NCI-H128 (cell line): ENCODE measurements at regions not wholly inside any gene's neighbourhood (a gene's known extent, or its start where the extent isn't known, plus 50 kb on each side); places are given as distances from the start of the nearest gene placed in this dataset.

Source experiments
- DNase-seq: peaks from one replicate; lab custom pipeline; 2025; ENCODE audit not compliant: unreplicated experiment; lab: John Stamatoyannopoulos, UW

DNA sequence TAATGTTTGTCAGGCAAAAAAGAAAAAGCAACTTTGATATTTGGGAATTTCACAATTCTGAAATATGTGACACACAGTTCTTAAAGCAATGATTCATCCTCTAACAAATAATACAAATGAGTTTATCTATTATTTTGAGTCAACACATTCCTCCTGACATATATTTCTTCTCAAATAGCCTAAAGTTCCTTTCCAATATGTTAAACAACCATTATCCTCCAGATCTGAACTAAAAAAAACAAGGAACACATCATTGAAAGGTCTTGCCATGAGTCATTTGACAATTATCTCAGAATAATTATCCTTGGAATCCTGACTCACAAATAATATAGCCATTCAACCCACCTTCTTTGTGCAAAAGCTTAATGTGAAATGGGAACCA is 208.7 kb upstream of the CDIN1 start:
- DNase-seq = no peak

DNA sequence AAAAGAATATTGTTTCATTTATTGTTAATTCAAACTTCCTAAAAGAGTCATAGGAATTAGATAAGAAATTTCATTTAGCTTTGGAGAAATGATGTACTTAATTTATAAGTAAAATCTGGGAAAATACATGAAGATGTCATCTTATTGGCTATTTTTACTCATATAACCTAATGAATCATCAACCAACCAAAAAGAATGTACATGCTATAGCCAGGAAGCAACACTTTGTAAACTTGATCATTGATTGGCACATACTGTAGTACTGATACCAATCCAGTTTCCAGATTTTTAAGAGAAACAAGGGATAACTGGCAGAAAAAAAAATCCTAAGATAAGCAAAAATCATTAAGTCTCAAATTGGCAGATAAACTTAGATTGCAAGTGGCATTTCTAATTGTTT is 207.9 kb upstream of the CDIN1 start:
- DNase-seq = no peak

DNA sequence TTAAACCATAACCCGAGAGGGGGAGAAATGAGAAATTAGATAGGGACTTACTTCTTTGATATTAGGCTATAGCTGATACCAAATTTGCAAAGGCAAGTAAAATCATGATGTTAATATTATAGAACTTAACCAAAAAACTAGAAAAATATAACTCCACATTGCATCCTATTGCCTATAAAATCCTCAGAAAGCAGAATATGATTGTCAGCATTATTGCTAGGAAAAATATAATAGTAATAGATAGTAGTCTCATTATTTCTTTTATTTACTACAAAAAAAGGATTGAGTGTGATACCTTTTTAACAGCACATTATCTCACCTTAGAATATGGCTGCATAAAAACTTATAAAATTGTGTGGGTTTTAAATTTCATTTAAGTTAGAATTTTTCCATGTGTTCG is 206.5 kb upstream of the CDIN1 start:
- no peak for DNase-seq

- DNase-seq = no peak
These were observed 205.9 kb upstream of the CDIN1 start for GRCh38 chr15:36373550-36373949.

DNA sequence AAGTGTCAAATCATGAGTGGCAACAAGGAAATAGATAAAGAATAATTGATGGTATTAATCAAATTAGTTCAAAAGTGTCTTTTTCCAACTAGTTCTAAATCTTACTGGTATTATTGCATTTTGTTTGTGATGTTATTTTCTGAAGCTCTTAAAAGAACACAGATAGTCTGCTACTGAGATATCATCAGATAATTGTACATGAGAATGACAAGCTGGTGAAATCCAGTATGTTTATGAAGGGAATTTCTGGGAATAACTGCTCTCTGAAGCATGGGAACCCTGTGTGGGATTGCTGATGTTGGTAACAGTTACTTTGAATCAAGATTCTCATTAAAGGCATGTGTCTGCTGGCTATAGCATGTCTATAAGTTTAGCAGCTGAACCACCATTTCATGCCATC is 190.3 kb upstream of the CDIN1 start:
- DNase-seq = no peak

- no peak for DNase-seq
These were observed 188.9 kb upstream of the CDIN1 start for GRCh38 chr15:36390491-36390890.

- DNase-seq = no peak
These were observed 186.7 kb upstream of the CDIN1 start for GRCh38 chr15:36392676-36393266.

DNA sequence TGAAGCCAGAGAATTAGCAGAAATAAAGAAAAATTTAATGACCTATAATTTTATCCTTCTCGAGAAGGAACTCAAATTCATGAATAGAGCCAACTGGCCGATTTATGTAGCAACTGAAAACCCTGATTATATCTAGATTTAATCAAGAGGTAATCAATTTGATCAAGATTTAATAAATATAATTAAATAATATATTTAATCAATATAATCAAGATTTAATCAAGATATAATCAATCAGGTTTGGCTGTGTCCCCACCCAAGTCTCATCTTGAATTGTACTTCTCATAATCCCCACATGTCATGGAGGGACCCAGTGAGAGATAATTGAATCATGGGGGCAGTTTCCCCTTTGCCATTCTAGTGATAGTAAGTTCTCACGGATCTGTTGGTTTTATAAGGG is 181.2 kb upstream of the CDIN1 start:
- no peak for DNase-seq

GRCh38 chr15:36399276-36399675 is 180.2 kb upstream of the CDIN1 start:
- DNase-seq = no peak

DNA sequence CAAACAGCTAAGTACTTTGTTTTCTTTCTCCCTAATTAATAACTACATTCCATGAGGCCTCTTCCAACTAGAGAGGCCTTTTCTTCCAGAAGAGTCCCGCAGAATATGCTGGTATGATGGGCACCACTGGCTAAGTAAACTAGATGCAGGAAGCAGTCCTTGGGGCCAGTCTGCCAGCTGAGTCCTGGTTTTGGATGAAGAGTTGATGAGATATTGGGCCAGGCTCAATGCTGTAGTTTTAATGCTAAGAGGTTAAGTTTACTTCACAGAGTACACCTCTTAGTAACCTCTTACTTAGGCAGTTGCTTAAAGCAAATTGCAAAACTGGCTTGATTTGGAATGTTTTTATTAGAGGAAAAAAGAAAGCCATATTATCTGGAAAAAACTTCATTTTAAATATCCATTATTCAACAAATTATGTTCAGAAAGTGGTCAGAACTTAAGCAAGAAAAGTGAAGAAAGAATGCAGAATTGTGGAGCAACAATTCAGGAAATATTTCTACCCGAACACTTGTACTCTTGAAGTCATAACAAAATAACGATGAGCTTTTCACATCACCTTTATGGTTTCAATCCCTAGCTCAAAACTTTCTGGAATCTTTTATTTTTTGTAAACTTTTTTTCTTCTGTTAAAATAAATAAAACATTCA is 178.4 kb upstream of the CDIN1 start:
- no peak for DNase-seq

GRCh38 chr15:36401586-36401966 is 177.8 kb upstream of the CDIN1 start:
- no peak for DNase-seq

GRCh38 chr15:36403351-36403750 is 176.1 kb upstream of the CDIN1 start:
- no peak for DNase-seq

DNA sequence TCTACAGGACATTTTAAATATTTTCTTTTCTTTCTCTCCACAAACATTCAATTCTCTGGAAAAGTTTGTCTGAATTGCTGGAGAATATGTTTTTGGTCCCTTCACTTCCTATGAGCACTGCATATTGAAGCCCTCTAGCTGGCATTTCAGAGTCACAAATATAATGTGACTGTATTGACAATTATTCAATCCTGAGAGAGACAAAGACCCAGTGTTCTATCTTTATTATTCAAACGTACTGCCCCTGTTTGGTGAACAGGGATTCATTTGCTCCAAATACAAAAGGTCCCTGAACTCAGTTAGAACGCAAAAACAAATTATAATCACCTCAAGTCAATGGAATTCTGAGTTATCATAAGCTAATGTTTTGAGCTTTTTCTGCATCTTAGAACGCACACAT is 173.1 kb upstream of the CDIN1 start:
- DNase-seq = no peak

DNA sequence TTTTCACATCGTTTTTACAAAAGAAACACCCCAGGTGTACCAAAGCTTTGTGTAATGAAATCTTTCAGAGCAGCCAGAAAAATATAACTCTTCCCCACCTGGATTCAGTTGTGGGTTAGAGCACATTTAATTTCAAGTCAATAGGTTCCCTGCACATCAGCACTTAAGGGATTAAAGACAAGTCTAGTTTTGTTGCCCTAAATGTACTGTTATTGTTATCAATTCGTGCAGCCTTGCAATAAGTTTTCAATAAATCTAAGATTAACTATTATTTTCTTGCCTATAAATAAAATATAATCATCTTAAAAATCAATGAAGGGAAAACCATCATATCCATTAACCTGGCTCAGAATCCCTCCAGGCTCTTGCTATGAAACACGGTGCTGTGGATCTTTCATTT is 172.5 kb upstream of the CDIN1 start:
- no peak for DNase-seq

- DNase-seq = no peak
These were observed 171.8 kb upstream of the CDIN1 start for GRCh38 chr15:36407647-36408046.

- no peak for DNase-seq
These were observed 169.6 kb upstream of the CDIN1 start for GRCh38 chr15:36409819-36410218.

GRCh38 chr15:36414670-36415069 is 164.8 kb upstream of the CDIN1 start:
- no peak for DNase-seq

GRCh38 chr15:36415643-36416042 is 163.8 kb upstream of the CDIN1 start:
- DNase-seq = no peak

DNA sequence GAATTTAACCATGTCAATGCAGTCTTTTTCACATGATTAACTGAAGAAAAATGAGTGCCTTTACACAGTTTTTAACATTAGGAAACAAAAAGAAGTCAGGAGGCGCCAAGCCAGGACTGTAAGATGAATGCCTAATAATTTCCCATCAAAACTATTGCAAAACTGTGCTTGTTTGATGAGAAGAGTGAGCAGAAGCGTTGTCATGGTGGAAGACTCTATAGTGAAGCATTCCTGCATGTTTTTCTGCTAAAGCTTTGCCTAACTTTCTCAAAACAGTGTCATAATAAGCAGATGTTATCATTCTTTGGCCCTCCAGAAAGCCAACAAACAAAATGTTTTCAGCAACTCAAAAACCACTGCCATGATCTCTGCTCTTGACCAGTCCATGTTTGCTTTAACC is 156.8 kb upstream of the CDIN1 start:
- DNase-seq = no peak

DNA sequence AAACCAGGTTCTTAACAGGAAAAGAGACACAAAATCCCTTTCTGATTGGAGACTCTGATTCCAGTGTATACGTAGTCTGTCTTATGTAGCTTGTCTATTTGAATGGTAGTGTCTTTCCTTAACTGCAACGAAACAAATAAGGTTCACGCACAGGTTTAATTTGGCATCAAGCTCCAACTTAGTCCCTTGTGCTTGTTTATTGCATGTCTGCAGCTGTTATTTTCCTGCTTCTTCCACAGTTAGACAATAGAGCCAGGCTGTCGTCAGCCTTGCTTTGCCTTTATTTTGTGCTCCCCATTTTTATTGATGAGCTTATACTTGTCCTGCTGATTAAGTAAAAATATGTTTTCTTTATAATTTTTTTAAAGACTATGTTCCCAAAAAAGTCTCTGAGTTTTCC is 152.7 kb upstream of the CDIN1 start:
- no peak for DNase-seq

DNA sequence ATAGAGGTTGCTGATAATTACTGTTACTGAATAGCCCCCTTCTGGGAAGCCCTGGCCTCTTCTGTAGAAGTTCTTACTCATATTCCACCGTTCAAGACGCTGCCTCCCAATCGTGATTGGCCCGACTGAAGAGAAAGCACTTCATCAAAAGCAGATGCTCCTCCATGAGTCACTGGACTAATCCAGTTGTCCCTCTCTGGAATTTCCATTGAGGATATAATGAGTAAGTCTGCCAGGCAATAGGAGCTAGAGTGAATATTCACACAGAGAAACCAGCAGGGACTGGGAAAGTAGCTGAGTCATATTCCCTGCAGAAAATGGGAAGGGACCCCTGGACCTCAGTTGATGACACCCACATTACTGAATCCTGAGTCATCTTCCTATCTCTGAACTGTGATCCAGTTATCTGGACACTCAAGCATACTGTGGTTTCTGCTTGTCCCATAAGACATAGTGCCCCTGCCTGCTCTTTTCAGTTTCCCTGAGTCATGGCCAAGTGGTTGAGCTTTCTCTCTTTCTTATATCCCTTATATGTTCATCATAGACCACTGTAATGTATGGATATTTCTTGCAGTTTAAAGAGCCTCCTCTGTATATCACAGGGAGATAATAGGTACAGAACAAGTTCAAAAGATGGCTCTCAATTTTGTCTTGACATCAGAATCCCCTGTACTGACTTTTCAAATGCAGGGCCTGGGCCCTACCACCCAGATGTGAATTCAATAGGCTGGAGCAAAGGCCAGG is 151.2 kb upstream of the CDIN1 start:
- DNase-seq = no peak

DNA sequence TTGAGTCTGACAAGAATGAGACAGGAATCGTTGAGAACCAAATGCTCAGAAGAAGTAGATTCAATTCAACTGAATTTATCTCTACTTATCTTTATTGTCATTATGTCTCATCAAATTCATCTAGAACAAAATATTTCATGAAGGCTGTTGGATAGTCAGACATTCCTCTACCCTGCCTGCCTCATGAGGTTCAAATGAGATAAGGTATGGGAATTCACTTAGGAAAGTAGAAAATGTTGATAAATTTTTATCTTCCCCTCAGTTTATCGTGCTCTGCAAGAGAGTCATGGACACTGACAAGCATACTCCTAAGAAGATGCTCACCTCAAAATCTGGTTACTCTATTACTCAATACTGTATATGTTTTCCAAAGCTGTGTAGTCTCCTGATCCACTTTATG is 149.7 kb upstream of the CDIN1 start:
- DNase-seq = no peak

- no peak for DNase-seq
These were observed 149.1 kb upstream of the CDIN1 start for GRCh38 chr15:36430280-36430679.
